22Rv1 (cell line): ENCODE measurements at regions not wholly inside any gene's neighbourhood (a gene's known extent, or its start where the extent isn't known, plus 50 kb on each side); places are given as distances from the start of the nearest gene placed in this dataset.

Experiments
- CTCF ChIP-seq: fragments of 450-650 bp; IDR thresholded peaks from 2 replicates; pipeline ENCODE4 v1.5.1; 2017; ENCODE audit warnings: mild to moderate bottlenecking
- ZFX ChIP-seq: fragments of 450-650 bp; IDR thresholded peaks from 2 replicates; pipeline ENCODE4 v1.6.1; 2017; ENCODE audit warnings: antibody characterized with exemption, borderline replicate concordance

- no peak for TF ChIP-seq CTCF
- no peak for TF ChIP-seq ZFX
These were observed 366.0 kb upstream of the PDGFD start for GRCh38 chr11:104529906-104530305.
